ENCODE measurements at regions not wholly inside any gene's neighbourhood (a gene's known extent, or its start where the extent isn't known, plus 50 kb on each side); places are given as distances from the start of the nearest gene placed in this dataset.

- H3K4me3 ChIP-seq (replicated peaks; ENCODE audit: low read depth, low read length): no peak overlapping the region
- no peak for DNase-seq (ENCODE audit: extremely low read depth, low read depth)
- no peak for TF ChIP-seq CTCF (IDR thresholded peaks at IDR 0.05; ENCODE audit: low read depth, low read length, missing control alignments)
These were observed 253.8 kb downstream of the PCDH7 start for GRCh38 chr4:30973993-30974392.

GRCh38 chr4:30979402-30979801 lies 259.2 kb downstream of the PCDH7 start:
- DNase-seq (ENCODE audit: extremely low read depth, low read depth): no peak
- no peak overlapping the region for H3K4me3 ChIP-seq (replicated peaks; ENCODE audit: low read depth, low read length)
- TF ChIP-seq CTCF (IDR thresholded peaks at IDR 0.05; ENCODE audit: low read depth, low read length, missing control alignments): no peak

- H3K4me3 ChIP-seq (replicated peaks; ENCODE audit: low read depth, low read length): no peak overlapping the region
- no peak for TF ChIP-seq CTCF (IDR thresholded peaks at IDR 0.05; ENCODE audit: low read depth, low read length, missing control alignments)
- no peak for DNase-seq (ENCODE audit: extremely low read depth, low read depth)
These were observed 269.3 kb downstream of the PCDH7 start for GRCh38 chr4:30989508-30989907.

- DNase-seq (ENCODE audit: extremely low read depth, low read depth): no peak
- no peak overlapping the region for H3K4me3 ChIP-seq (replicated peaks; ENCODE audit: low read depth, low read length)
- TF ChIP-seq CTCF (IDR thresholded peaks at IDR 0.05; ENCODE audit: low read depth, low read length, missing control alignments): no peak
These were observed 276.7 kb downstream of the PCDH7 start for GRCh38 chr4:30996841-30997240.

- no peak overlapping the region for H3K4me3 ChIP-seq (replicated peaks; ENCODE audit: low read depth, low read length)
- DNase-seq (ENCODE audit: extremely low read depth, low read depth): no peak
- no peak for TF ChIP-seq CTCF (IDR thresholded peaks at IDR 0.05; ENCODE audit: low read depth, low read length, missing control alignments)
These were observed 284.9 kb downstream of the PCDH7 start for GRCh38 chr4:31005037-31005436.

- H3K4me3 ChIP-seq (replicated peaks; ENCODE audit: low read depth, low read length): no peak overlapping the region
- no peak for DNase-seq (ENCODE audit: extremely low read depth, low read depth)
- no peak for TF ChIP-seq CTCF (IDR thresholded peaks at IDR 0.05; ENCODE audit: low read depth, low read length, missing control alignments)
These were observed 287.7 kb downstream of the PCDH7 start for GRCh38 chr4:31007858-31008257.

- no peak for DNase-seq (ENCODE audit: extremely low read depth, low read depth)
- H3K4me3 ChIP-seq (replicated peaks; ENCODE audit: low read depth, low read length): no peak overlapping the region
- TF ChIP-seq CTCF (IDR thresholded peaks at IDR 0.05; ENCODE audit: low read depth, low read length, missing control alignments): no peak
These were observed 289.8 kb downstream of the PCDH7 start for GRCh38 chr4:31009926-31010325.

Measured in HFF-Myc (cell line).